Testis (tissue), 2 donors: ENCODE measurements at regions not wholly inside any gene's neighbourhood (a gene's known extent, or its start where the extent isn't known, plus 50 kb on each side); places are given as distances from the start of the nearest gene placed in this dataset.
"Not testable (repeated sequence)": the region's sequence is repeated elsewhere in the genome, so short reads cannot be mapped to it uniquely, and the experiment has no call there.

ENCODE experiments used
- DNase-seq: peaks from one replicate; pipeline ENCODE4 v3.0.0-alpha.2; 2019
- H3K27ac ChIP-seq, 2 donors: fragments of 200-600 bp; sonication (generic); one replicate each; pipeline ENCODE4 v1.5.1; 2019
- H3K27me3 ChIP-seq: fragments of 200-600 bp; sonication (generic); one replicate; pipeline ENCODE4 v1.5.1; 2019
- H3K36me3 ChIP-seq: fragments of 200-600 bp; sonication (generic); one replicate; pipeline ENCODE4 v1.5.1; 2017; ENCODE audit warnings: low read depth; ENCODE audit errors: missing control alignments
- H3K4me1 ChIP-seq: fragments of 200-600 bp; sonication (generic); one replicate; pipeline ENCODE4 v1.5.1; 2019
- H3K4me3 ChIP-seq, 2 donors: fragments of 200-600 bp; sonication (generic); one replicate each; pipeline ENCODE4 v1.5.1; 2017 to 2019
- H3K9me3 ChIP-seq: fragments of 200-600 bp; sonication (generic); one replicate; pipeline ENCODE4 v1.5.1; 2017
- POLR2A ChIP-seq: fragments of 450-650 bp; IDR thresholded peaks from one replicate; pipeline ENCODE4 v1.6.1; 2017; ENCODE audit warnings: antibody characterized with exemption, mild to moderate bottlenecking, moderate library complexity
- WGBS, 2 donors: methylation state at CpG; one replicate each; pipeline ENCODE4 v1.1.5; 2018; 5-methylcytosine and 5-hydroxymethylcytosine counted together
- intact Hi-C: fragments of 100-400 bp; cut with DNase I; formaldehyde crosslinking; loops from one replicate; pipeline ENCODE4 v1.15.1; 2023; ENCODE audit warnings: low total_unique reads
- TF ChIP-seq, protein P1 (sequence below), 3 experiments: fragments of 450-650 bp in 2 of 3; fragments of 200-600 bp in 1 of 3; sonication (generic) in 1 of 3; IDR thresholded peaks; one replicate each; pipeline ENCODE4 v1.5.1; 2016 to 2019; ENCODE audit warnings: antibody characterized with exemption in 3 of 3, mild to moderate bottlenecking in 2 of 3, moderate library complexity in 1 of 3

DNA sequence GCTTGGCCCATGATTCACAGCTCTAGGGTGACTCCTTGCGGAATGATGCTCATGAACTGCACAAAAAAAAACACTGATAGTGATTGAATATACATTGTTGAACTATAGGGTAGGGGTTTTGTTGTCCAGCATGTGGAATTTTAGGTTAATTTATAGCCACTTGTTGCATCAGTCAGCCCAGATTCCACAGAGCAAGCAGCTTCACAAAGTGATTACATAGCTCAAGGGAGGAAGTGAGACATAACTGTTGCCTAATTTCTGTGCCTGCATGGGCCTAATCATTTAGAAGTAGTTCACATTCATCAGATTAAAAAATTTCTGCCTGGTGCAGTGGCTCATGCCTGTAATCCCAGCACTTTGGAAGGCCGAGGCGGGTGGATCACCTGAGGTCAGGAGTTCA lies 142.2 kb upstream of the ZNF722 start:
- DNase-seq, intact Hi-C loops, H3K4me3 ChIP-seq, H3K4me1 ChIP-seq, H3K27ac ChIP-seq, H3K36me3 ChIP-seq, H3K9me3 ChIP-seq, H3K27me3 ChIP-seq: not testable (repeated sequence)
- 71 to 83% methylated on average over 1 to 3 of the region's 3 CpGs for WGBS, 2 donors

DNA sequence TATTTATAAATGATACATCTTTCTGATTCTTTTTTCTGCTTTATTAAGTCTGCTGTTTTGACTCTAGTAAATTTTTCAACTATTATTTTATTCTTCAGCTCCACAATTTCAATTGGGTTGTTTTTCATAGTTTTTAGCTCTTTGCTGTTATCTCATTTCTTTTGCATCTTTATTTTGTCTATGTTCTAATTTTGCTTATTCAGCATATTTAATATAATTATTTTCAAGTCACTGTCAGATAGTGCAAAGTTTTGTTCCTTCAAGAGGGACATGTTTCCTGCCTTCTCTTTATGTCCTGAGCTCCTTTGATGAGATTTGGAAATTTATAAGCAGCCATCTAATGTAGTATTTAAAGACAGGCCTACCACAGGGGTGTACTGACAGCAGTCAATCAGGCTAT lies 131.5 kb upstream of the ZNF722 start:
- Histone ChIP-seq H3K4me1 (no peaks in the 10 kb centered on the region), H3K27ac (no peak overlapping the region), H3K36me3 (no peaks in the 10 kb centered on the region), H3K27me3 (no peaks in the 10 kb centered on the region), H3K4me3 (no peak overlapping the region), H3K9me3 (no peaks in the 10 kb centered on the region)
- no peak for DNase-seq
- TF ChIP-seq, protein P1, sequence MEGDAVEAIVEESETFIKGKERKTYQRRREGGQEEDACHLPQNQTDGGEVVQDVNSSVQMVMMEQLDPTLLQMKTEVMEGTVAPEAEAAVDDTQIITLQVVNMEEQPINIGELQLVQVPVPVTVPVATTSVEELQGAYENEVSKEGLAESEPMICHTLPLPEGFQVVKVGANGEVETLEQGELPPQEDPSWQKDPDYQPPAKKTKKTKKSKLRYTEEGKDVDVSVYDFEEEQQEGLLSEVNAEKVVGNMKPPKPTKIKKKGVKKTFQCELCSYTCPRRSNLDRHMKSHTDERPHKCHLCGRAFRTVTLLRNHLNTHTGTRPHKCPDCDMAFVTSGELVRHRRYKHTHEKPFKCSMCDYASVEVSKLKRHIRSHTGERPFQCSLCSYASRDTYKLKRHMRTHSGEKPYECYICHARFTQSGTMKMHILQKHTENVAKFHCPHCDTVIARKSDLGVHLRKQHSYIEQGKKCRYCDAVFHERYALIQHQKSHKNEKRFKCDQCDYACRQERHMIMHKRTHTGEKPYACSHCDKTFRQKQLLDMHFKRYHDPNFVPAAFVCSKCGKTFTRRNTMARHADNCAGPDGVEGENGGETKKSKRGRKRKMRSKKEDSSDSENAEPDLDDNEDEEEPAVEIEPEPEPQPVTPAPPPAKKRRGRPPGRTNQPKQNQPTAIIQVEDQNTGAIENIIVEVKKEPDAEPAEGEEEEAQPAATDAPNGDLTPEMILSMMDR (IDR thresholded peaks at IDR 0.05): no peak
- no peak for TF ChIP-seq POLR2A
- intact Hi-C loops: no loop called here

DNA sequence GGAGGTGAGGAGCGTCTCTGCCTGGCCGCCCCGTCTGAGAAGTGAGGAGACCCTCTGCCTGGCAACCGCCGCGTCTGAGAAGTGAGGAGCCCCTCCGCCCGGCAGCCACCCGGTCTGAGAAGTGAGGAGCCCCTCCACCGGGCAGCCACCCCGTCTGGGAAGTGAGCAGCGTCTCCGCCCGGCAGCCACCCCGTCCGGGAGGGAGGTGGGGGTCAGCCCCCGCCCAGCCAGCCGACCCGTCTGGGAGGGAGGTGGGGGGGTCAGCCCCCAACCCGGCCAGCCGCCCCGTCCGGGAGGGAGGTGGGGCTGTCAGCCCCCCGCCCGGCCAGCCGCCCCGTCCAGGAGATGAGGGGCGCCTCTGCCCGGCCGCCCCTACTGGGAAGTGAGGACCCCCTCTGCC lies 124.4 kb upstream of the ZNF722 start:
- H3K27ac ChIP-seq, intact Hi-C loops, H3K27me3 ChIP-seq, H3K9me3 ChIP-seq, DNase-seq, H3K4me1 ChIP-seq, H3K36me3 ChIP-seq: not testable (repeated sequence)
- 80 to 85% methylated on average over 1 to 30 of the region's 30 CpGs for WGBS, 2 donors
- peak overlapping the region in 1 of 2 donors; percentile 32 for H3K4me3 ChIP-seq

DNA sequence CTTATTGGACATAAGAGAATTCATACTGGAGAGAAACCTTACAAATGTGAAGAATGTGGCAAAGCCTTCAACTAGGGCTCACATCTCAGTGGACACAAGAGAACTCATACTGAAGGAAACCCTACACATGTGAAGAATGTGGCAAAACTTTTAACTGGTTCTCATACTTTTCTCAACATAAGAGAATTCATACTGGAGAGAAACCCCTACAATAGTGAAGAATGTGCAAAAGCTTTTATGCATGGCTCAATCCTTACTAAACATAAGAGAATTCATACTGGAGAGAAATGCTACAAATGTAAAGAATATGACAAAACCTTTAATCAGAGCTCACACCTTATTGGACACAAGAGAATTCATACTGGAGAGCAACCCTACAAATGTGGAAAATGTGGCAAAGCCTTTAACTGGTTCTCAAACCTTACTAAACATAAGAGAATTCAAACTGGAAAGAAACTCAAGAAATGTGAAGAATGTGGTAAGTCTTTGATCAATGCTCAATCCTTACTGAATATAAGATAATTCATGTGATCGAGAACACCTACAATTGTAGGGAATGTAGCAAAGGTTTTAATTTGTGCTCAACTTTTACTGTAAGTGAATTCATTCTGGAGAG lies 121.8 kb upstream of the ZNF722 start:
- no peaks in the 10 kb centered on the region for H3K27me3 ChIP-seq
- H3K4me3 ChIP-seq: no peak overlapping the region
- no peak overlapping the region for H3K27ac ChIP-seq
- intact Hi-C loops: no loop called here
- no peak for TF ChIP-seq POLR2A
- TF ChIP-seq, protein P1 (IDR thresholded peaks at IDR 0.05): no peak
- no peaks in the 10 kb centered on the region for H3K9me3 ChIP-seq
- no peak for DNase-seq
- no peaks in the 10 kb centered on the region for H3K36me3 ChIP-seq
- 89 to 100% methylated on average over 1 of the region's 1 CpG for WGBS, 2 donors
- no peaks in the 10 kb centered on the region for H3K4me1 ChIP-seq

DNA sequence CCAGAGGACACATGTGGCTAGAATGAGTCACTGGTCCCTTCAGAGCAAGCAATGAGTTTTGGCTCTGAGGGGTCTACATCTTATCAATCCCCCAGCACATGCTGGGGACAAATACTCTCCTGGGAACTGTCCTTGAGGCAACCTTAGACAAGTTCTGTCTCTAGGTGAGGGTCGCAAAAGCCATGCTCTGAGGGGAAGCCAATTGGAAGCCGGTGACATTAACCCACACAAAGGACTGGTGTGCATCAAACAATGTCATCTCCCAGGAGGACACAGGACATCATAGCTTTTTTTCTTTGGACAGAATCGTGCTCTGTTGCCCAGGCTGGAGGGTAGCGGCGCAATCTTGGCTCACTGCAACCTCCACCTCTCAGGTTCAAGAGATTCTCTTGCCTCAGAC lies 111.6 kb upstream of the ZNF722 start:
- no peak for DNase-seq
- WGBS, 2 donors: 63 to 77% methylated on average over 5 of the region's 5 CpGs
- no peaks in the 10 kb centered on the region for H3K36me3 ChIP-seq
- no peaks in the 10 kb centered on the region for H3K27me3 ChIP-seq
- TF ChIP-seq POLR2A: no peak
- TF ChIP-seq, protein P1 (IDR thresholded peaks at IDR 0.05): no peak
- intact Hi-C loops: no loop called here
- H3K4me3 ChIP-seq: no peak overlapping the region
- H3K4me1 ChIP-seq: no peaks in the 10 kb centered on the region
- H3K9me3 ChIP-seq: no peaks in the 10 kb centered on the region
- H3K27ac ChIP-seq: no peak overlapping the region

DNA sequence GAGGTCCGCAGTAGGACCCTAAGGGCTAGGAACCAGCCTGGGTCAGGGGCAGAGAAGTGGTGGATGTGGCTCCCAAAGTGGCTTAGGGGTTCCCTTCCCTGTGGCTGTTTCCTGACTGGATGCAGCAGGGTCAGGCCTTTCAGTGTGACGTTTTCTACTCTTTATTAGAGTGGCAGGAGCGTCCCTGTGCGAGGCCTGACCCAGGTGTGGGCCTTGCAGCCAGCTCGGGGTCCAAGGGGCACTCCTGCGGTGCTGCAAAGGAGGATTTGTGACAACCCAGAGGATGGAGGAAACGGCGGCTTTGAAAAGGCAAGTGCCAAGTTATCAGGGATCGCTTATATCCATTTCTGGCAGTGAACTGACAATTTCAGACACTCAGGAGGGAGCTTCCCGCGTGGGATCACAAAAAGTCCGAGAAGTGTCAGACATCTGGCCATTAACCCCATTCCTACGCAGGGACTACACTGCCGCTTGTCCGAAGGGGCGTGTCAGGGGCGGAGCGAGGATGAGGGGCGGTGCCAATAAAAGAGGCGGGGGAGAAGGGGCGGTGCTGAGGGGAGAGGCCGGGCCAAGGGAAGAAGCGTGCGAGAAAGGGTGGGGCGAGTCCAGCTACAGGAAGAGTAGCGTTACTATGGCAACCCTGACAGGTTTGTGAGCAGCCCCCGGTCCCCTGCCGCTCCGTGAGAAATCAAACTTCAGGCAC lies 98.8 kb upstream of the ZNF722 start:
- Histone ChIP-seq H3K4me3 (peak overlapping the region; percentile 60 to 87), H3K4me1 (no peaks in the 10 kb centered on the region), H3K36me3 (no peaks in the 10 kb centered on the region), H3K27me3 (no peaks in the 10 kb centered on the region), H3K27ac (no peak overlapping the region), H3K9me3 (no peaks in the 10 kb centered on the region)
- intact Hi-C loops: no loop called here
- peak; percentile 95 for DNase-seq
- 11 to 14% methylated on average over 29 of the region's 29 CpGs for WGBS, 2 donors
- TF ChIP-seq POLR2A: no peak
- TF ChIP-seq, protein P1 (IDR thresholded peaks at IDR 0.05): no peak
